Cerebellar cortex (tissue), 1 donor: ENCODE measurements at regions not wholly inside any gene's neighbourhood (a gene's known extent, or its start where the extent isn't known, plus 50 kb on each side); places are given as distances from the start of the nearest gene placed in this dataset.

Experiments used
- DNase-seq: peaks from one replicate; pipeline ENCODE4 v3.0.0-alpha.2; 2015; ENCODE audit warnings: low spot score

DNA sequence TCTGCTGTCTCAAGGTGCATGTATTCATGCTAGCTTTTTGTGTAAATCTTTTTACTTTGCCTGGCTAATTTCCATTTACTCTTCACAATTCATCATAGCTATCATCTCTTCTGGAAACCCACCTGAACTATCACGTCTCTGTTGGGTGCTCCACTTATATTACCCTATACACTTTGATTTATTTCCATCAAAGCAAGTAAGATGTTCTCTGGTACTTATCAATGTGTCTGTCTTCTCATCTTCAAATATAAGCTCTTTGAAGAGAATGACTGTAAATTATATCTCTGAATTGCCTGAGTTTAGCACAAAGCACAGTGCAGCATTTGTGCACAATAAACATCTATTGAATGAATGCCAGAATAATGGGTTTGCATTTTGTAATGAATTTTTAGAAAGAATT lies 1129.7 kb downstream of the LRFN5 start:
- DNase-seq: no peak

DNA sequence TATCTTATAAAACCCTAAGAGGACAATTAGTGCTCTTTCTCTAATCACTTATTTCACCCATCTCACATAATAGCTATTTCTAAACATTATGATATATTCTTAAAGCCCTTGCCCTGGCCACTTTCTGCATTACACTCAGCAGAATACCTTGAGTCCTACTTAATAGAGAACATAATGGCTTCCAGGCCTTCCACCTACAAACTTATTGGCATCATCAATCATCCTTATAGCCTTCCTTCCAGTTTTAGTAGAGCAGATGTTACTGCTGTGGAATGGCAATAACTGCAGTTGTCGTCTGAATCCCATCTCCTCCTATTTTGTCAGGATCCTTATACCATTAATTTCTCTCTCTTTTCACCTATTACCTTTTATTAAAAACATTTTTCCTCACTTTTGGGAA lies 1127.4 kb downstream of the LRFN5 start:
- DNase-seq: no peak

DNA sequence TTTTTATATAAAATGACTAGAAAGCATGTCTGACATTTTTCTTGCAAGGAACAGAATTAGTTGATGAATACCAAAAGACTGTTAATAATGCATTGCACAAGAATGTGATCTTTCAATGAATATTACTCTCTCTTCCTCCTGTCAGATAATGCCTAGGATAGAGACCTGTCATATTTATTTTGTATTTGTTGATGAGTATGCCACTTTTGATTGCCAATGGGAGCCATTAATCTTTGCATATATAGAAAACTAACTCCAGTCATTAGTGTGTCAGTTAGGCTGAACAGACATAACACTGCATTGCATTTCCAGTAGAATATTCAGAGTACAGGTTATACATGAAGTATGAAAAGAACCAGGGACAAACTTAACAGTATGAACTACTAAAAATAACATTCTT lies 1125.3 kb downstream of the LRFN5 start:
- DNase-seq: no peak

DNA sequence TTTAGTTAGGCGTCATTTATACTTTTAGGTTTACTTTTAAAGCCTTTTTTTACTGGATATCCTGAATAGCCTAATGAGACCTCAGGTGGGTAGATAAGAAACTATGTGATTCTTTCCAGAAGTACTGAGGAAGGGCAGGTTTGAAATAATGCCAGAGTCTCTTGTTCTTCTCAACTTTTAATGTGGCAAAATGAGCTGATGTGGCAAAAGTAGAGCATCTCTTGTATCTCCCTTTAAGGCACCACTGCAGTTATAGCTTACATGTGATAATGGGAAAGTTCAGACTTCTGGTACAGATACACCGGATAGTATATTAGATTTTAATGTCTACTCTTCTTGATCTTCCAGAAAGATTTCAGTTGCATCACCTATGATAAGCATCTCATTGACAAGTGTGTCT lies 1124.8 kb downstream of the LRFN5 start:
- DNase-seq: no peak

DNA sequence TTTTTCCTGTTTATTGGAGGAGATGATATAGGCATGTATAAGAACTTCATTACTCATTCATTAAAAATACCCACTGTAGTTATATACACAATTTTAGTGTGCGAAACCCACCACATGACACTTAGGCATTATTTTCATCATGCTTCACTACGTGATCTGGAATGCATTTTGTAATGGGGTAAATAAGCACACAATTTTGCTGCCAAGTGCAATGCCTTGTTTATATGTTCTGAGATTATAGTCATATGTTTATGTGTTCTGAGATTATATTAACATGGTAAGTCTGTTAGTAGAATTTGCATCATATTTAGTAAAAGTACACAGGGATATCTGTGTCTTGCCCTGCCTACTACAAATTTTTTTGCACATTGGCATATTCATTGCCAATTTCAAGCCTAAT lies 1123.0 kb downstream of the LRFN5 start:
- no peak for DNase-seq

DNA sequence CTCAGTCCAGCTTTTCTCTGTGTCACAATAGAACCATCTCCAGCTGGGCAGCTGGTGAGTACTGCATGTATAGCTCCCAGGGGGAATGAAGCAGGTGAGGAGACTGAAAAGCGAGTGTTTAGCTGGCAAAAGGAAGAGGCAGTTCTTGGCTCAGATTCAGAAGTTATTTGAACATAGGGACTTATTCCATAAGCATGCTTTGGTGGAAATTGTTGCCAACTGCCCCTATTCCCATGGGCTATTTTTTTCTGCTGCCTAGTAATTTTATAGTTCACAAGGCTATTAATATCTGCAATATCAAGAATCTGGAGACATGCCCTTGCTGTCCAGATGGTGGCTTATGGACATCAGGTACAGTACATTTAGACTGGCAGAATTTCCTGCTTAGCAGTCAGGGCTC lies 1112.7 kb downstream of the LRFN5 start:
- DNase-seq: peak; percentile 10

DNA sequence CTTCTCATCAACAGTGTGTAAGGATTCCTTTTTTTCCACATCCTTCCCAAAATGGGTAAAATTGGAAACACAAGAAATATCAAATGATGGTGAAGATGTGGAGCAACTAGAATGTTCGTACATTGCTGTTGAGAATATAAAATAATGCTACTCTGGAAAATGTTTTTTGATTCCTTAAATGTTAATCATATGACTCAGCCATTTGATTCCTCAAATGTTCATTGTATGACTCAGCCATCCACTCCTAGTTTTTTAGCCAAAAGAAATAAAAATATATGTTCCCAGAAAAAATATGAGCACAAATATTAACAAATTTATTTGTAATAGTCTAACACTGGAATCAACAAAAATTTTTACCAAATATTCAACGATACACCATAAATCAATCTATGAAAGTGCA lies 1108.6 kb downstream of the LRFN5 start:
- no peak for DNase-seq

DNA sequence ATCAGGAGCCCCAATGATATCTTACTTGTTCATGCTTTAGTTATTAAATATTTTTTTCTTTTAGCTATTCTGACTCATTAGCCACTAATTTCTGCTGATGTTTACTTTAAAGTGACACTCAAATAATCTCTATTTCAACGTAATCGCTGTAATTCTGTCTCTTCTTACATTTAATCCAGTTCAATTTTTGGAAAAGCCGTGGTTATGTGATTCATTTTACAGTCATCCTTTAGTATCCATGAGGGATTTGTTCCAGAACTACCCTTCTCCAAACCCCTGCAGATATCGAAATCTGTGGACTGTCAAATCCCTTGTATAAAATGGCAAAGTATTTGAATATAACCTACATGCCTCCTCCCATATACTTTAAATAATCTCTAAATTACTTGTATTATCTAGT lies 1103.4 kb downstream of the LRFN5 start:
- DNase-seq: no peak

DNA sequence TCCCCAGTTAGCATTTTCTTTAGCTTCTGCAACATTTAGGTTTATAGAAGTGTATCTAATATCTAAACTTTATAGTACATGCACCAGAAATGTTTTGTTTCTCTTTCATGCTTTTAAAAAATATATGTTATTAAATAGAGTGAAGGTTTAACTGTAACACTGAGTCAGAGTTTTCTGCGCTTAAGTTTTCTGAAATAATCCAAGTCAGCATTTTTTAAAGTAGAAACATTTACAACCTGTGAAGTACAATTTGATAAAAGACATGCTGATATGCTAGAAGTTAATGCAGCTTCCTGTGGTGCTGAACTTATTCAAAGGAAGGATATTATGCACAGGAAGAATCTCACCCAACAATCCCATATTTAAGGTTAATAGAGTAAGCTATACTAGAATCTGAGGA lies 1096.8 kb downstream of the LRFN5 start:
- no peak for DNase-seq

DNA sequence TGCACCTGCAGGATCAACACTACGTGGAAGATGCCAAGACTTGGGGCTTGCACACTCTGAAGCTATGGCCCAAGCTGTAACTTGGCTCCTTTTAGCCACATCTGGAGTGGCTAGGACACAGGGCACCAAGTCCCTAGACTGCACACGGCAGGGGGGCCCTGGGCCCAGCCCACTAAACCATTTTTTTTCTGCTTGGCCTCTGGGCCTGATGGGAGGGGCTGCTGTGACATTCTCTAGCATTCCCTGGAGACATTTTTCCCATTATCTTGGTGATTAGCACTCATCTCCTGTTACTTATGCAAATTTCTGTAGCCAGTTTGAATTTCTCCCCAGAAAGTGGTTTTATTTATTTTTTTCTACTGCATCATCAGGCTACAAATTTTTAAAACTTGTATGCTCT lies 1080.7 kb downstream of the LRFN5 start:
- no peak for DNase-seq

DNA sequence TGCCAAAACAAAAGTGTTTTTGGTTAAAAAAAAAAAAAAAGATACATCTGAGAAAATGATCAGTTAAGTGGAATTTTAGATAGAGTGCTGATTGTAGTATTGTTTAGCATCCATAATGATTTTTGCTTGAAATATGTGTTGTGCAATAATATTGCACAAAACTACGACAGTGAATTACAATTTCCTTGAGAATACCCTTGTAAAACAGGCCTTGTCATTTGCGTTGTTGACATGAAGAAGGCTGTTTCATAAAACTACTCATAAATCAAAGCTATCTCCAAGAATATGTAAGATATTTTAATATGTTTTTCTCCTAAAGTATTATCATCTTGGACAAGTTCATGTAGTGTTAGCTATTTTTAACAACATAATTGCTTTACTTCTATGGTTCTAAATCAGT lies 1077.0 kb downstream of the LRFN5 start:
- no peak for DNase-seq

DNA sequence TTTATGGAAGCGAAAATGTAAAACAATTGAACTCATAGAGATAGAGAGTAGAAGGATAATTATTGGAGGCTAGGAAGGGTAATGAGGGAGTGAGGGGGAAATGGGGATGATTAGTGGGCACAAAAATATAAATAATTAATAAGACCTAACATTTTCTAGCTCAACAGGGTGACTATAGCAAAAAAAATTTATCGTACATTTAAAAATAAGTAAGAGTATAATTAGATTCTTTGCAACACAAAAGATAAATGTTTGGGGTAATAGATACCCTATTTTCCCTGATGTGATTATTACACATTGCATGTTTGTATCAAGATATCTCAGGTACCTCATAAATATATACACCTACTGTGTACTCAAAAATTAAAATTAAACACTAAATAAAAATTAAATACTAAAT lies 1070.0 kb downstream of the LRFN5 start:
- DNase-seq: no peak

DNA sequence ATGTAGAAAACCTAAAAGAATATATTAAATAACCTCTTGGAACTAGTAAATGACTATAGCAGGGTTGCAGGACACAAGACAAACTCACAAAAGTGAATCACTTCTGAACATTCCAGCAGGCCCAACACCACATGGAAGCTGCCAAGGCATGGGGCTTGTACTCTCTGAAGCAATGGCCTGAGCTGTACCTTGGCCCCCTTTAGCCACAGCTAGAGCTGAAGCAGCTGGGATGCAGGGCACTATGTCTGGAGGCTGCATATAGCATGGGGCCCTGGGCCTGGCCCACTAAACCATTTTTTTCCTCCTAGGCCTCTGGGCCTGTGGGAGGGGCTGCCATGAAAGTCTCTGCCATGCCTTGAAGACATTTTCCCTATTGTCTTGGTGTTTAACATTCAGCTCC lies 1067.3 kb downstream of the LRFN5 start:
- no peak for DNase-seq

DNA sequence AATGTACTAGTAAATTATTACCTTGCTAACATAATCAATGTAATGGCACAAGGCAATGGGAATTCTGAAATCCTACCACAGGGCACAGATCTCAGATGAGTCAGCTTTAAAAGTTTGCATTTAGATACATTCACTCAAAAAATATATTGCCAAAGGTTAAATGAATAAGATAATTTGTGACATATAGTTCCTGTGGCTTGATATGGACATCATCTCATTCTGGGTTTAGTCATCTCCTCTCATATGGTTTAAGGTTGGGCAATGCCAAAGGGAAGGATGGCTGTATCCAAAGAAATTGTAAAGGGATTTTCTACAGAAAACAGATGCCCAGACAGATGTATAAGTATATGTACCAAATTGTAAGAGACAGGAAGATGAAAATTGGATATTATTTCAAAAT lies 1065.0 kb downstream of the LRFN5 start:
- DNase-seq: no peak

DNA sequence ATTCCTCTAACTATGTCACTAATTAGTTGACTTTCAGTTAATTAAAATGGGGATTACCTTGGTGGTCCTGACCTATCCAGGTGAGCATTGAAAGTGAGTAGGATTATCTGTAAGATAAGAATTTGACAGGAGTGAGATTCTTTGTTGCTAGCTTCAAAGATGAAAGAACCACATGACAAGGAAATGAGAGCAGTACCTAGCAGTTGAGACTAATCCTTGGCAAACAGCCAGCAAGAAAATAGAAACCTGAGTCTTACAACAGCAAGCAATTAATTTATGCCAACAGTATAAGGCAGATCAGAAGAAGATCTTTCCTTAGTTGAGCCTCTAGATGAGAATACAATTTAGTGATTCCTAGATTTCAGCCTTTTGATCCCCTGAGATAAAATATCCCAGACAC lies 1058.4 kb downstream of the LRFN5 start:
- DNase-seq: no peak

DNA sequence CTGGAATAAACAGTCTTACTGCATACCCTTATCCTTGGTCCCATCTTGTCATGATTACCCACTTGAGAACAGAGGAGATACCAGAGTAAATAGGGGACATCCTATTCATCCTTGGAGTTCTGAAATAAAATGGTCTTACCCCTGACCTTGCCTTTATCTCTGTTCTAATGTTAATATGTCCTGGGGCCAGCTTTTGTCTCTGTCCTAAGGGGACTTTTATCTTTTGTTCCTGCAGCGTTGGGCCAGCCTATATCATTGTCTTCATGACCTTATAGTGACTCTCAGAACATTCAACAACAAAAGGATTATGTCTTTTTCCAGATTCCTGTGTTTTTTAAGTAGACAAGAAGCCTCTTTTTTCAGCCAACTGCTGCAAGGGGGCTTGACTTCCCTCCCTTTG lies 1057.5 kb downstream of the LRFN5 start:
- no peak for DNase-seq

DNA sequence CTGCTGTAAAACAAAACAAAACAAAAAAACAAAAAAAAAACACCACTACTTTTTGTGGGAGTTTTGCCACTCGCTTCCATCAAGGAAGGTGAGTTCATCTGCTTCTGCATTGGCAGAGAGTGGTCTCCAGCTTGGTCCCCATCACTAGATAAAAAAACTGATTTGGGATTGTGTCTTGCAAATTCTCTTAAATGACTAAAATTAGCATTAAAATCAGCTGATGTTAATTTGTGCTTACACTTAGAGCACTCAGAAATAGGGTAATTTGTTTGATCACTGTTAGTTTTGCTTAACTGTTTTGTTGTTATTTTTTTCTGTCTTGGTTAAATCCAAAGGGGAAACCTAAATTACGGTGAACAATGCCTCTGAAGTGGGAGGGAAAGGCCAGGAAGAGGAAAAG lies 1048.0 kb downstream of the LRFN5 start:
- no peak for DNase-seq

DNA sequence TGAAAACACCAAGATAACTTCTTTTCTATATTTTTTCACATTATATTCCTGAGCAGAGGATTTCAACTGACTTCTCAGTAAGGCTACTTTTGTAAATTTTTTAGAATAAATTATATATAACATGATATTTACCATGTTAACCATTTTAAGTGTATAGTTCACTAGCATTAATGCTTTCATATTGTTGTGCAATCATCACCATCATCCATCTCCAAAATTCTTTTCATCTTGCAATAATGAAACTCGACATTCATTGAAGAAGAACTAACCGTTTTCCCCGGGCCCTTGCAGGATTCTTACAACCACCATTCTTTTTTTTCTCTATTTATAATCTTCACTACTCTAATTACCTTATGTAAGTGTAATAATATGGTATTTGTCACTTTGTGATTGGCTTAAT lies 1036.1 kb downstream of the LRFN5 start:
- DNase-seq: no peak

DNA sequence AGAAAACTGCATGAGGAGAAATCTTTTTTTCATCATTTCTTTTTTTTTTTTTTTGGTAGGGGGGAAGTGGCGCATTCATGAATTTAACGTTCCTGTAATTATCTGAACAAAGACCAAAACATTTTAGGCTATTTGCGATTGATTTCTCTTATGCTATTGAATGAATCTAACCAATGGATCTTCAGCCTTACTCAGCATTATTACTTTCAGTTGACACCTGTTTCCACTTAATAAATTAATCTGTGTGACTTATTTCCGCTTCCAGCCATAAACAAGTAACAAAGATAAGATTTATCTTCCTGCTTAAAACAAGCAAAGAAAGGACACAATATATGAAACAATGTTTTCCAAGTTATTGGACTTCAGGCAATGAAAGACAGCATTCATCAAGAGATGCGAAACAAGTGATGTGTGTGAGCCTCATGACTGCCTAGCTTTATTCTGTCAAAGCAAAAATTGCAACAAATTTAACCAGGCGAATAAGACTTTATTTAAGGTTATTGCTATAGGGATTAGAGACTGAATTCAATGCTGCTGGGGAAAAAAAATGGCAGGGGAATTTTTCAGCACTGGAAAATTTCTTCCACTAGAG lies 1026.9 kb downstream of the LRFN5 start:
- no peak for DNase-seq

DNA sequence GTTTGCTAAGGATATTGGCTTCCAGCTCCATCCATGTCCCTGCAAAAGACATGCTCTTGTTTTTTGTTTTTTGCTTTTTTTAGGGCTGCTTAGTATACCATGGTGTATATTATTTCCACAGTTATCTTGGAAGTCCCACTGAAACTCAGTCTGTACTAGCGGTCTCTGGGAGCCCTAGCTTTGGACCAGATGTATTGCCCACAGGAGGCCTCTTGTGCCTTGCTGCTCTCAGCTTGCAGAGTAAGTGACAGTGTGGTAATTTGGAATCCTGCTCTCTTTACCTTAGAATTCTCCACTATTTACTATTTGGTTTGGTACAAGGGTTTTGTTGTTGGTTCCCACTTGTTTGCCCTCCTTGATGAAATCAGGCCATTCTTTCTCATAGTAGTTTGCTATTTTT lies 1022.9 kb downstream of the LRFN5 start:
- no peak for DNase-seq

DNA sequence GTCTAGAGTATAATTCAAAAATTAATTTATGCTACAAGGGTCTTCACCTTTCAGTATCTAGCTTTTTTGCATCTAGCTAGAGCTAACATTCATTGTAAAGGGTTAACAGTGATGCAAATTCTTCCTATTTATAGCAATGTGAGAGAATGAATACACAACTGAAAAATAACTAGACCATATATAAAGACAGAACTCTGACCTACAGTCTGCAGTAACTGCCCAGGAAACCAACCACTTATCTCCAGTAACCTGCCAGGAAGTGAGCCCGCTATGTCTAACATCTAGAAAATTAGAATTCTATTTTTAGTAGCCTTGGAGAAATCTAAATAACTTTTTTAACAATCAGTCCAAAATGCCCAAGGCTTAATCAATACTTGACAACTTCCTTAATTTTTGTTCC lies 1021.9 kb downstream of the LRFN5 start:
- DNase-seq: no peak

DNA sequence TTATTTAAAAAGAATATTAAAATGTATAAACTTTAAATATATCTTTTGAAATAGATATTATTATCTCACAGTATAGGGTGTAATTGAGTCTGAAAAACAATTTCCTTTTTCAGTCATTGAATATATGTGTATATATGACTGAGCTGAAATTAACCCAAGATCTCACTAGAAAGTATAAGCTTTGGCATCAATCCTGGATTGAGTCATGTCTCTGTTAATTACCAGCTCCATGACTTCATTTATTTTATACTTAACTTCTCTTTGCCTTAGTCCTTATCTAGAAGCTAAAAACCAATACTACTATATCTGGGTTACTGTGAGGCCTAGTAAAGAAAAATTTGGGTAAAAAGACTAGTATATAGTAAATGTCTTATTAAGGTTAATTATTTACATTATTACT lies 1020.3 kb downstream of the LRFN5 start:
- no peak for DNase-seq

DNA sequence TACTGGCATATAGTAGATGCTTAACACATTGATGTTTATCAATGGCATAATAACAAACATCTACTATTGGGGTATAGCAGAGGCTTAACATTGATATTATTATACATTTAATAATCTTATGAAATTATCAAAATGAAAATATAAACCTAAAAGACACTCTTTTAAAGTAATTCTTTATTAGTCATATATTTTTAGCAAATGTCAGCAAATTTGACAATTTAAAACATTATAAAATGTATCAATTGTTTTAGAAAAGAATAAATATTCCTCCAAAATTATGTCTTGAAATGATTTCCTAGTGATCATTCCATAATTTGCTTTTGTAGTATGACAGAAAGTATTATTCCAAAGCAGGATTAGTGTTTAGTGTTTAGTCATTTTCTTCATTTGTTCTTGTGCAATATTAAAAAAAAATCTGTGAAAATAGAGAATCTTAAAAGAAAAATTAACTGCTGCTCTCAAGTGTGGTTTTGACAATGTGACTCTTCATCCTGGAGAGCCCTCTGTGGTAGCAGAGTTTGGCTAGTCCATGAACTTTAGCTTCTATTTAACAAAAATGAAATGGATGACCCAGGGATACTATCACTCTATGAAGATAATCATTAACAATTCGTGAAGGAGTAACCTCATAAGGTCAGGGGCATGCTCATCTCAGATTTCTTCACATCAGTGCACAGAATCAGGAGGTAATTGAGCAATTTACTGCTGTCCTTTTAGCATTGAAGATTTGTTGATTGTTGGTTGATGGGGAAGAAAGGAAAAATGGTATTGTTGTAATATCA lies 1018.5 kb downstream of the LRFN5 start:
- no peak for DNase-seq

DNA sequence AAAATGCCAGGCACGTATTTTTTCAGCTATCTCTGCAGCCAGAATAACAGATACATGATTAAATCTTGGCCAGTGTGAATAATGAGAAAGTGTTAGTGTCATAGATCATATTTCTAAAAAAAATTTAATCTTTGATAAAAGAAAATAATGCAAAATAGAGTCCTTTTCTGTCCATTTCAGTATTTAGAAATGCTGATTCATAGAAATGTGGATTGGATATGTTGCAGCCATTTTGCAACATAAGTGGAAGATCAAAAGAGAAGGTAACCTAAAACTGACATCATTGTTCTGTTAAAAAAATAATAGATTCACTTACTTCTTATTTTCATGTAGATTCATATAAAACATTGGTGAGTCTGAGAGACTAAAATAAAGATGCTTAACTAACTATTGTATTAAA lies 1010.3 kb downstream of the LRFN5 start:
- no peak for DNase-seq
